GM21390 (cell line): ENCODE measurements at regions not wholly inside any gene's neighbourhood (a gene's known extent, or its start where the extent isn't known, plus 50 kb on each side); places are given as distances from the start of the nearest gene placed in this dataset.

Experiments used
- ATAC-seq: cut with Tn5 transposase; IDR thresholded peaks from one replicate; pipeline ENCODE4 v1.9.1; 2021; ENCODE audit not compliant: unreplicated experiment

DNA sequence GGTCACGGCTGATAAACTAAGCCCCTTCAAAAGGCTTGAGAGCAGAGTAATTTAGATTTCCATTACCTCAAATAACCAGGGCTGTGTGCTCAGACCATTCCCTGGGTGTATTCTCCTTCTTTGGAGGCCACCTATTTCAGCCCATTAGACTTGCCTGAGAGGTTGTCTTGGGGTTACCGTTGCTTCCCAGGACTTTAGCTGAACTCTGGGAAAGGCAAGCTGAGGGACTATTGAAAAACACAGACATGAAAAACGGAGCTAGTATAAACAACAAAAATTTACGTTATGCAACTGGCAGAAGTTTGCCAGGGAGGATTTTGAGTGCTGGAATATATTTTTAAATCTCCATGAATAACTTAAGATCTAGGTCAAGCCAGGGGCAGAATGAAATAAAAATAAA, 561.0 kb upstream of the TNP1 start:
- no peak for ATAC-seq

DNA sequence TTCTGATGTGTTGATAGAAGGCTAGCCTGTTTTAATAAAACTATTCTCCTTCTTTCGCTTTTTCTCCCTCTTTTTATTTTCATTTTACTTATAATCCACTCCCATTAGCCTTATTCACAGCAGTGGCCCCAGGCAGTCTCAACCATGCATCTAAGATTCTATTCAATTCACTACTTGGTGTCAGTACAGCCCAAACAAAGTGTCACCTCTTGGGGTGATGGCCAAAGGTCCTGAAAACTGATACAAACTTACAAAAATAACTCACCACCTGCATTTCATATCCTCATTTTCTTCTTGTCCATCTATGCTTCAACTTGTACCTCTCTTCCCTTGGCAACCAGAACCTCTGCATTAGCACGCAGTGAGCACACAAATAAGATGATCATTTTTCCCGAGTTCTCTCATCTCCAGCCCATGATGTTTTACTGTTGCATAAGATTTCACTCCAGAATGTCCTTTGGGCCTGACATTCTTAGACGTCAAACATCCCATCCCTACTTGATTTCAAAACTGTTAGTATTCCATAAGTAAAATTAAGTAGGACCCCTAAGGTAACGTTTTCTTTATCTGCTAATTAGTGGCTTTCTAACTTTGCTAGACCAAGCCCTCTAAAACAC, 559.3 kb upstream of the TNP1 start:
- ATAC-seq, result no peak

DNA sequence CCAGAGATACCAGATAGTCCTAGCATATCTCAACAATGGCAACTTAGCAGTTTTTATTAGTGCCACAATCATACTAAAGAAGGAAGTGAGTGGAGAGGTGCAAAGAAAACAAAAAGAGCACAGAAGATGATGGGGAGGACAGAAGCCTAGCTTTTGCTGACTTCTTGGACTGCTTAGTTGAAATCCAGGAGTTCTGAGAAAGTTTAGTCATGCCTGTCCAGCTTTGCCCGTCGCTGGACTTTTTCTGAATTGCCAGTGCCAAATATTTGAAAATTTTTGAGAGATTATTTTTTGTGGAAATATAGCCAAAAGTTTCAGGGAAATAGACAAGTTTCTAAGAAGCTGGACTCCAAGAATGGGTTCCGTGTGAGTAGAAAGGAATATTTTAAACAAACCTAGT, 558.7 kb upstream of the TNP1 start:
- no peak for ATAC-seq

DNA sequence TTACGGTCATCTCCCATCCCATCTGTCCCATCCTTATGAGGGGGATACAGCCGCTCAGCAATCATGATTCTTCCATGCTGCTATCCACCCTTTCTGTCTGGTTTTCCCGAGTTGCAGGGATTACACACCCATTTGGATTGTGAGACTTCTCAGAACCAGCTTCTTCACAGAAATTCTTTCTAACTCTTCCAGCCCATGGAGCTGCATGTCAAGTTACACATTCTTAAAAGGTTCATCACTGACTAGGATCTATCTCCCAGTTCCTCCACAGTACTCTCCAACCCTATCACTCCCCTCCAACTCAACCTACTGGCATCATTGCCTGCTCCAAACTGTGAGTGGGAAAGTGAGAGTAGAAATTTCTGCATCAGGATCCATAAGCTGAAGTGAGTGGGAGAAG, 558.2 kb upstream of the TNP1 start:
- no peak for ATAC-seq

DNA sequence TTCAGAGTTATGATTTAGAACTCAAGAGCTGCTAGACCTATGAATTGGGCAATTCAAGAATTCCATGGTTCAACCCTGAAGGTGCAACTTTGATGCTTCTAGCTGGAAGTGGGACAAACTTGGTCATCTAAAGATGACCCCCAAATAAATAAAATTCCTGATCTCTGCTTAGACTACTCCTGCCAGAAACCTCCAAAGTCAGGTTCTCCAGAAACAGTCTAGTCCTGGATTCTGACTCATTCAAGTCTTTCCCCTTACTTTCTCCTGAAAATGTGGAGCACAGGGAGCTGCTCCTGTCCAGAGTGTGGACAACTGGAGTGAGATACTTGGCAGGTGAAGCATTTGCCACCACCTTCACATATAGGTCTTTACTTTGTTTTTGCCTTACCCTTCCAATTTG, 557.7 kb upstream of the TNP1 start:
- no peak for ATAC-seq

DNA sequence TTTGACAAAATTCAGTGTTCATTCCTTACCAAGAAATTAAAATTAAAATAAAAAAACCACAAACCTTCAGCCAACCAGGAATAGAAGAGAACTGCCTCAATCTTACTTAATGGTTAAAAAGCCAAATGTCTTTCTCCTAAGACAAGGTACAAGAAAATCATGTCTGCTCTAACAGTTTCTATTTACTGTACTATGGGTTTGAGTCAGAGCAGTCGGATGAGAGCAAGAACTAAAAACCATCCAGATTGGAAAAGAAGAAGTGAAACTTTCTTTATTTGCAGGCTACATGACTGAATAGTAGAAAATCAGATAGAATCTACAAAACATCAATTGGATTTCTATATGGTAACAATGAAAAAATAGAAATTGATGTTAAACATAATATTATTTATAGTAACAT, 555.5 kb upstream of the TNP1 start:
- ATAC-seq, result peak; percentile 94

DNA sequence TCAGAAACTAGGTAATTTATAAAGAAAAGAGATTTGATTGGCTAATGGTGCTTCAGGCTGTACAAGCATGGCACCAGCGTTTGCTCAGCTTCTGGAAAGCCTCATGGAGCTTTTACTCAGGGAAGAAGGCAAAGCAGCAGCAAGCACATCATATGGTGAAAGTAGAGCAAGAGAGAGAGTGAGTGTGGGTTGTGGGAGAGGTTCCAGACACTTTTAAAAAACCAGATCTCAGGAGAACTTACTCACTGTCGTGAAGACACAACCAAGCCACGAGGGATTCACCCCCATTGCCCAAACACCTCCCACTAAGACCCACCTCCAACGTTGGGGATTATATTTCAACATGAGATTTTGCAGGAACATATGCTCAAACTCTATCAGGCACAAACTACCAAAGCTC, 554.6 kb upstream of the TNP1 start:
- ATAC-seq, result no peak

DNA sequence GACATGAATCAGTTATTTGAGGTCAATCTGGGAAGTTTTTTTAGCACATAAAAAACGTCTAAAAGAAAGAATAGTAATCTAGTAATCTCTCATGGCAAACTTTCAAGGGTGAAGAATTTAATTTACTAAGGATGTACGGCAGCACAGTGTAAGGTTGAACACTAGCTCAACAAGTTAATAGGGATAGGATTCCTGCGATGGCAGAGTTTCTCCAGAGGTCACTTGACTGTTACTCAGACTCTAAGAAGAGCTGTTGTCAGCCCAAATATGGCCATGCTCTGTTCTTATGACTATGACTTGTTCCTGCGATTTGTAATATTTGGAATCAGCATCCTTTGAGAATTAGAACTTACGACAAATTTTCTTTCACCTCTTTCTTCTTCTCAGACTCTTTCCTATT, 553.3 kb upstream of the TNP1 start:
- ATAC-seq, result no peak

DNA sequence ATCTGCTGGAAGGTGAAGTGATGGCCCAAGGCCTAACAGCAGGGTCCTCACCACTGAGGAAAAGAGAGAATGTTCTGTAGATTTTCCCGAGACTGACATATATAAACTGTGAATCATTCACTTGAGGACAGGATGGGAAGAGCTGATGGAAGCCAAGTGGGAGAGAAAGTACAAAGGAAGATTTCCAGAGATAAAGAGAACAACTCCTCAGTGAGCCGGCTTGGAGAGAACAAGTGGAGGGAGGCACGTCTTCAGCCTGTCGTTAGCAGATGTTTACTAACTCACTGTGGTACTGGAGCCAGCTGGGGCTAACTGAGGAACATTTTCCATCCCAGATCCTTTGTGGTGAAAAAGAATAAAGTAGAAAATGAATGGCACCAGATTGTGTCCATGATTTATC, 552.9 kb upstream of the TNP1 start:
- ATAC-seq, result no peak

DNA sequence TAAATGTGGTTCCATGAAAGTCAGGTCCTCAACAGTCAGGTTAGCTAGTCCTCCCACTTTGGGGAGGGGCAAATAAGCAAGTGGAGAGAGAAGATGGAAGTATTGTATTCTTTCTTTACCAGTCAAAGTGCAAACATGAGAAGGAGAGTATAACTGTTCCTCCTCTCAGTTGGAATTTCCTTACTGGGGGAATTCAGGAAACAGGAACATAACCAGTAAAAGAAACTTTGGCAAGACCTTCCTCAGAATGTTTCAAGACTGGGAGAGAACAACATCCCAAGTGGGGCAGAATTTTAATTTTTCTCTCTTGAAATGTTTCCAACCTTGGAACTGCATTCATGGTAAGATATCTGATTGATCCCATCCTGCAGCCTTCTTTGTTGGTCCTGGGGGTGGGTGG, 552.4 kb upstream of the TNP1 start:
- ATAC-seq, result no peak

DNA sequence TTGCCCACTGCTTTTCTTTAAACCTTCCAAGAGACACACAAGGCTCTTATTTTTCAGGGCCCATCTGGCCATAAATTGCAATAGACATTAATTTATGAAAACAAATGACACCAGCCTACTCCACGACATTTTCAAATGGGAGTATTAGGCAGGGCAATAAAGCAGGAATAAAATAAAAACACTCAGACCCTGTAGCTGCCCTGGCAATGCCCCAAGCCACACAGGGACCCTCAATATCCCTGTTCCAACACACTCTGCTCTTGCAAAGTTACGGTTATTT, 550.8 kb upstream of the TNP1 start:
- no peak for ATAC-seq

DNA sequence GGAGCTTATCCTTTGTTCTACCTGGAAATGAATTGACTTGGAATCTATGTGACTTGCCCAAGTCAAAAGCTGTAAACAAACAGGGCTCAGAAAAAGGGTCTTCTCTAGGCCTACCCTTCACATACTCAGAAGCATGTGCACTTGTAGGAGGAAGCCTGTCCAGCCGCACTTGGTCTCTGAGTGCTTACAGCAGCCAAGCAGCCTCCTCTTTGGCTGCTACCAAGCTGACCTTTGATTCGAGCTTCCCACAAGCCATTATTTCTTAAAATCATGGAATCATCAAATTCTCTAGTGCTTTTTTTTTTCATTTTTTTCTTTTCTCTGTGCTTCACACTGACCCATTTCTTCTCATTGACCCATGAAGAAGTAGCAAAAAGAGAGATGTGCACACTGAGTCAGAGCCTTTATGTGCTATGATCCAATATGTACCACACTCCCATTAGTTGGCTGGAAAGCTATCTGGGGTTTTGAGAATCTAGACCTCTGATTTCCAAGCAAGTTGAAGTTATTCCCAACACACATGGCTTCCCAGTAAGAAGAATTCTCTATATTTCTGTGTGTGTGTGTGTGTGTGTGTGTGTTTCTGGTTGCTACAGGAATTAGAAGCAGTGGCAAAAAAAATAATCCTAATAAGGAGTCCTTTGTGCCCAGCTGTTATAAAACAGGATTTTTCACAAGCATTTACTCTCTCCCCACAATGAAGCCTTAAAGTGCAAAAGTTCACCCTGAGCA, 550.3 kb upstream of the TNP1 start:
- ATAC-seq, result no peak

DNA sequence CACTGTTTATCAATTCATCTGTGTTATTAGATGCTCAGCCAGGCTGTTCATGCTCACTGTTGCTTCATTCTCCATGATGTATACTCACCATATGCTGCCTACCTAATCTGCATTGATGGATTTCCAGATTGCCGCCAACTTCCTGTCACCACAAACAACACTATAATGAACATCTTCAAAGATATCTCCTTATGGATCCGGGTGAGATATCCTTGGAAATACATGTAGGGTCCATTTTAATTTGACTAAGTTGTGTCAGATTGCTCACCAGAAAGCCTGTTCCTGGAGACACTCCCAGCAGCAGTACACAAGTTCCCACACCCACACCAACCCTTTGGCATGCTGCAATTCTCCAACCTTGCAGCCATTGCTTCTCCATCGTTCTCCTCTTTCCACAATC, 547.5 kb upstream of the TNP1 start:
- no peak for ATAC-seq

DNA sequence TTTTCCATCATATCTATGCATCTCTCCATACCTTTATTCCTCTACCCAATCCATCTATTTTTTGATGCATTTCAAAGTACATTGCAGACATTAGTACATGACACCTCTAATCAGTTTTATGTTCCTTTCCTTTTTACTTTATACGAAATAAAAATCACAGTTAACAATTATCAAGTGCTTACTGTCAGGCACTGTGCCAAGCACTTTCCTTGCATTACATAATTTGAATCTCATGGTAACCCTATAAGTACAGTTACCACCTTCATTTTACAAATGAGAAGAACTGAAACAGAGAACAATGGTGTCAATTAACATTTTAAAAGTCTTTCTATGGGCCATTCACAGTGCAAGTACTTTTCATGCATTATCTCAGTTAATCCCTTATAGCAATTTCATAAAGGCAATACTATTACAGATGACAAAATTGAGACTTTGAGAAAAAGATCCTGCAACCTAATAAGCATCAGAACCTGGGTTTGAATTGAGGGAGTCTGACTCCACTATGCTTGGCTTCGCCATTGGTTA, 544.4 kb upstream of the TNP1 start:
- no peak for ATAC-seq

DNA sequence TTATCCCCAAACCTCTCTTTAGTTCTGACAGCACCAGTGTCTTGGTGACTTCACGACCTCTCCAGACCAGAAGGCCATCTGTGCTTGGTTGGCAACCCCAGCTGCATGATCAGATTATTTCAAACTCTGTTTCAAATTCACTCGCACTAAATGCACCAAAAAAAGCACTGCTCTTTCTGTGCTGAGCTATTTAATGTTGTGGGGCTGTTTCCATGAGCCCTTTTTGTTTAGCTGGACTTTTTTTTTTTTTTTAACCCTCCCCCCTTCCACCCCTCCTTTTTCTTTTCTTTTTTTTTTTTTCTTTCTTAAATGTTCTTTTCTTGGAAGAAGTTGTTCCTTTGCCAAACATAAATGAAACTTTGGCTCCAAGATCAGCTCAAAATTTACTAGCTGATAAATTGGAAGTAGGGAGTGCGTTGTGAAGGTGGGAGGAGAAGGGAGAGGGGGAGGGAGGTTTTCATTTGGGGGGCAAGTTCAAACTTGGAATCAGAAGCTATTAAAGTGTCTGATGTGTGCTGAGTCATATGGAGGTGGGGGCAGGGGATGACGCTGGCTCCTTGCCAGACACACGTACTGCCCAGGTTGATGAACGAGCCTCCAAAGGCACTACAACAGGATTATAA, 543.0 kb upstream of the TNP1 start:
- no peak for ATAC-seq

DNA sequence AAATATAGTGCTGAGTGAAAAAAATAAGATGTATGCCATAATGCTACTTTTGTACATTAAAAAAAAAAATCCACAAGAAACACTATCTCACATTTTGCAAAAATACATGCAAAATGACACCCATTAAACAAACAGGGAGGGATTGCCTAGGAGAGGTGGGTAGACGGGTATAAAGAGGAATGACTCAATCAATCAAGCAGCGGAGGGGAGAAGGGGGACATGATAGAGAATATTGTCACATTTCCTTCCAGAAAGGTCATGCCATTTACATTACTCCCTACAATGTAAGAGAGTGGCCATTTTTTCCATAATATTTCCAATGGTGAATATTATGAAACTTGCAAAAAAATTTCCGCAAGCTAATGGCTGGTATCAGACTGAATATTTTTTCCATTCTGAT, 542.3 kb upstream of the TNP1 start:
- no peak for ATAC-seq

DNA sequence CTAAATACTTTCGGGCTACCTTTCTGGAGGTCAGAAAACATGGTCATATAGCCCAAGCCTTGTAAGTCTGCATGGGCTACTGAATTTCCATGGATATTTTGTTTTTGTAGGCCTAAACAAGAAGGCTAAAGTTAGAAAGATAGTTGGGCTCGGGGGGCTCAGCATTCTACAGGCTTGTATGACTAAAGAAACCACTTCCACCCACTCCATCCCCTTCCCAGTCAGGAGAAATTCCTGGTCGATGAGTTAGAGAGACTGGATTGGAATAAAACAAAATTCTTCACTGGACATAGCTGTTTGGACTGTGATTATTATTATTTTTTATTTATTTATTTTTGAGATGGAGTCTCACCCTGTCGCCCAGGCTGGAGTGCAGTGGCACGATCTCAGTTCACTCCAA, 539.4 kb upstream of the TNP1 start:
- ATAC-seq, result no peak

DNA sequence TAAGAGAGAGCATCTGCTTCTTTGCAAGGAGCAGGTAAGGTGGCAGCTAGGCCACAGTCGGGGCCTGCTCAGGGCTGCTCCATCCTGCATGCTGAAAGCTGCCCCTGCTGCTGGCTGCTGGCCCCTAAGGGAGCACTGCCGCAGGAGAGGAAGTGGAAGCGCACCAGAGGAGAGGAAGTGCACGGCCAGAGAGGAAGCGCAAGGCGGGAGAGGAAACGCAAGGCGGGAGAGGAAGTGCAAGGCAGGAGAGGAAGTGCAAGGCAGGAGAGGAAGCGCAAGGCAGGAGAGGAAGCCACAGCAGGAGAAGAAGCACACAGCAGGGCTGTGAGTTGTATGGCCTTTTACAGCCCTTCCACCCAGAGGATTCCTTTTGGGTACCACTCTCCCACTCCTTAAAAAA, 539.0 kb upstream of the TNP1 start:
- ATAC-seq, result no peak

DNA sequence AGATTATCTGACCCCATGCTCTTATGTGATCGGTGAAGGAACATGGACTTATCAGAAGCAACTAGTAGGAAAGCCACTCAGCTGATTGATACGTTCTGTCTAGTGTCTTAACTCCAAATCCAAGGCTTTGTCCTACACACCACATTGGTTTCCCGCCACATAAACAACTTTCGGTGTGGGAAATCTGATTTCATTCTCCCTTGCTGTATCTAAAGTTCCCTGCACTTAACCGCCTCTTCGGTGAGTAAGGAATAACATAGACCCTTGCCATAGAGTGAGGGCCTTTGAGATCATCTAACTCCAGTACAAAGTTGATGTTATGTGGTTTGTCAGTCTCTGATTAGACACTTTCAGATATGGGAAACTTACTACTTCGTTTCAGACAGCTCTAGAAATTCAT, 538.2 kb upstream of the TNP1 start:
- no peak for ATAC-seq

DNA sequence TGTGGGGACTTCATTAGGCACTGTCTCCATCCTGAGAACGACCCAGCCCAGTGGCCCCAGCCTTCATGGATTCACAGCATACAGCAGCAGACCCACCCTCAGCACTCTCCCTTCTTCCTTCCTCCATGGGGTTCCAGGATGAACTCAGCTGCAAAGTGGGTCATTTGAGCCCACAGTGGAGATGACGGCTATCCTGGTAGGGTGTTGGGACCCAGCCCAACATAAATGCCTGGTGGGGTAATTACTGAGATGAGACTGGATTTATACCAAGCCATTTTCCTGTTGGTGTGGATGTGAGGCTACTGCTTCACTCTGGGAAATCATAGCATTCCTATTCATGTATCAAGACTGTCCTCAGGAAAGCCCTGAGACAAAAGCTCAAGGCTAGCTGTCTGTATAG, 536.7 kb upstream of the TNP1 start:
- ATAC-seq, result no peak

DNA sequence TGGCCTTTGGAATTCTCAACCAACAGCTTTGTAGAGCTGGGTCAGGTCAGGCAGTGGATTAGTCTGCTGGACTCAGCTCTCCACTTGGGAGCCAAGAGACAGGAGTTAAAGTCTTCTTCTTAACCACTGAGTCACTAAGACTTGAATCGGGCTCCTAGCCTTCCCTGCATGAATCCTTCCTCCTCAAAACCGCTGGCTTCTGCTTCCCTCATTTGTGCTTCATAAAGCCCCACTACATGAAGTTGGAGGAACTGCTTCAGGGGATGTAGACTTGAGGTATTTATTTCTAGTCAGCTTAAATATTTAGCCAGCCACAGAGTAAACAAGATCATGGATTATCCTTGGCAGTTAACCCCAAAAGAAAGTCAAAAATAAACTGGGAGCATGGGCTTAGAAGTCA, 536.3 kb upstream of the TNP1 start:
- ATAC-seq, result no peak

DNA sequence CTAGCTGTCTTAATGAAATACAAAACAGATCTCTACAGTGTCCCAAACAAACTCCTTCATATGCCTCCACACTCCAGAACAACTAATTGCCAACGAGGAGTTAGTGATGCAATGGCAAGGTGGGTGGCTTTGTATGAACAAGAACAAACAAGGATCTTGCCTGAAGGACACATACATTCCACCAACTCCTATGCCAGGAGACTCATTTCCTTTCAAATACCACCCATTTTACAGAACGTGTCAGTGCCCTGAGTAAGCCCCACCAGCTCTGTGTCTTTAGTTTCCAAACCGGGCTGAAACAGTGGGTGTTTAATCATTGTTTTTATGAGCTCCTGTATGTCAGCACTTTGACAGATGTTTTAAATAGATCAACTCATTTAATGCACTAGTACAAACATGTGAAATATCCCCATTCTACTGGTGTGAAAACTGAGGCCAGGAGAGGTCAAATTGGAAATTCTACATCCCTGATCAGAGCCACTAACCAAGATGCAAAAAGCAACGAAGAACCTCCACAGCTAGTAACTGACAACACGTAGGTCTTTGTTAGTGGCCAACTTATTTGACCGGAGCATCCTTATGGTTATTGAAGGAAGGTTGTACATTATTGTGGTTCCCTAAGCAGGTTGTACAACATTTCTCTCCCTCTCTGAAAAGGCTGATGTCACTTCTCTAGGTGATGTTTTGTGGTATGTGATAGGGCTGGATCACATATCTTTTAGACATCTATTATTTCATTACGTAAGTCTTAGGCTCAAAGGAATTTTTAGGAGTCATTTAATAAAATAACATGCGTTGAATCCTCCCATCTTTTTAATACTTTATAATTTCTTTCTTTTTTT, 534.9 kb upstream of the TNP1 start:
- ATAC-seq, result no peak
